NCI-H1436 (cell line): ENCODE measurements at regions not wholly inside any gene's neighbourhood (a gene's known extent, or its start where the extent isn't known, plus 50 kb on each side); places are given as distances from the start of the nearest gene placed in this dataset.

ENCODE experiments used
- DNase-seq: peaks from one replicate; lab custom pipeline; 2025; lab: John Stamatoyannopoulos, UW

DNA sequence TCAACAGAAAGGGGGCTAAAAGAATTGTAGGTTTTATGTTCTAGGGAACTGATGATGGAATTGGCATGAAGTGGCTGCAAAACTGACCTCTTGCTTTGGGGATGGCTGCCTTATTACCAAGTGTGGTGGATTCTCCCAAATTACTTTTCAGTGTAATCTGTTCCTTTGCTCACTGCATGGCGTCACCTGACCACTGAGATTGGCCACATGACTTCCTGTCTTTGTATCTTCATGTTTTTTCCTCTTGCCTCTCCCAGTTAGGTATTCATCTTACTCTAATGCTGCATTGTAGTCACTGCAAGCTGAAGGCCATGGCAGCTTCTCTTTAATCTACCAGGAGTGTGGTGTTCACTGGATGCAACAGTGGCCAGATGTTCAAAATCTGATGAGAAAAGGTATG is 257.7 kb upstream of the TNP1 start:
- no peak for DNase-seq

GRCh38 chr2:217116610-217117009 is 256.7 kb upstream of the TNP1 start:
- DNase-seq, result no peak

- no peak for DNase-seq
Measured at GRCh38 chr2:217114117-217114516, 254.3 kb upstream of the TNP1 start.

- DNase-seq, result no peak
Measured at GRCh38 chr2:217113491-217113890, 253.6 kb upstream of the TNP1 start.

DNA sequence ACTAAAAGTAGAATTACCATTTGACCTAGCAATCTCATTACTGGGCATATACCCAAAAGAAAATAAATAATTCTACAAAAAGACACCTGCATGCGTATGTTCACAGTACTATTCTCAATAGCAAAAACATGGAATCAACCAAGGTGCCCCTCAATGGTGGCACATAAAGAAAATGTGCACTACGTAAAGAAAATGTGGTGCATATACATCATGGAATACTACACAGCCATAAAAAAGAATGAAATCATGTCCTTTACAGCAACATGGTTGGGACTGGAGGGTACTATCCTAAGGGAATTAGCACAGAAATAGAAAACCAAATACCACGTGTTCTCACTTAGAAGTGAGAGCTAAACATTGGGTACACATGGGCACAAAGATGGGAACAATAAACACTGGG is 250.7 kb upstream of the TNP1 start:
- DNase-seq, result no peak

DNA sequence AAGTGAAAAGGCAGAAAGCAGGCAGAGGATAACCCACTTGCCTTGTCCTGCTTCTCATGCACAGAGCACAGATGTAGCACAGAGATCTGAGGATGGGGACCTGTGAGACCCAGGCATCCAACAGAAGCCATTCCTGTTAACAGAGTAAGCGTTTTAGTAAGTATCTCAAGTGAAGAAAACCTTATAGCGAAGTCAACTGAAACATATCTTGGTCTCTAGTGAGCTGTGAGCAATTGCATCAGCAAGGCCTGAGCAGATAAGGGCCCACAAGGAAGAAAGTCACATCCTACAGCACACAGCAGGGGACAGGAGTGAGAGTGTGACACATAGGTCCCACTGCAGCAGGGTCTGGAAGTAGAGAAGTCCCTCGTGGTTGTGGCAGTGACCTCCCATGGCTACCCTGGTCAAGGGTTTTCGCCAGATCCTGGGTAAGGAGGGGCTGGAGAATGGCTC is 248.7 kb upstream of the TNP1 start:
- DNase-seq, result no peak

DNA sequence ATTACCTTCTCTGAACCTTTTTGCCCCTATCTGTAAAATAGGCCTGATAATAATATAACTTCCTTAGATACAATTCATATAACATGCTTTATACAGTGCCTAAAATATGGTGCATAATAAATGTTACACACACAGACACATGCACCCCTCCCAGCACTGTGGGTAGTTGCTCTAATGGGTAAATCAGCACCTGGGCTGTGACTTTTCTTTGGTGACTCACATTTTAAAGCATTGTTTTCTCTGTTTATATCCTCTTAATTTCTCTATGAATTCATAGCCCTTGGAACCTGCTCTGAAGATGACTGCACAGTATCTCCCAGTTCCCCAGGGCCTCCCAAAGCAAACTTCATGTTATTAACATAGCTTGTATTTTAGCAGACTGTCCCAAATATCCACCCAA is 248.2 kb upstream of the TNP1 start:
- no peak for DNase-seq

DNA sequence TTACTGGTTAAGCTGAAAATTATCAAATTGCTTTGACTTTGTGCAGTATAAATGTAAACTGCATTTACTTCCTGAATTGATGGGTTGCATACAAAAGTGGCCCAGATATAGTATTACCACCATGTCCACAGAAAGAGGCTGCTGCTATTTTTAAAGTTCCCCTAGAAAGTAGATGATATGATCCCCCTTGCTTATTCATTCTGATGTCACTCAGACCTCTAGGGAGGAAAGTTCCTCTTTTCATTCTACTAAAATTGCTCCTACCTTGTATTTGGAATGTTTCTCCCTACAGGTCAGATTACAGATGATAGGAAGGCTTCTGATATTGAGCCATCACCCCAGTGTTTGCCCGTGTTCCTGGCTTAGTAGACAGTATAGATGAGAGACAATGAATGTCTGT is 247.6 kb upstream of the TNP1 start:
- no peak for DNase-seq

GRCh38 chr2:217106650-217107014 is 246.8 kb upstream of the TNP1 start:
- no peak for DNase-seq

DNA sequence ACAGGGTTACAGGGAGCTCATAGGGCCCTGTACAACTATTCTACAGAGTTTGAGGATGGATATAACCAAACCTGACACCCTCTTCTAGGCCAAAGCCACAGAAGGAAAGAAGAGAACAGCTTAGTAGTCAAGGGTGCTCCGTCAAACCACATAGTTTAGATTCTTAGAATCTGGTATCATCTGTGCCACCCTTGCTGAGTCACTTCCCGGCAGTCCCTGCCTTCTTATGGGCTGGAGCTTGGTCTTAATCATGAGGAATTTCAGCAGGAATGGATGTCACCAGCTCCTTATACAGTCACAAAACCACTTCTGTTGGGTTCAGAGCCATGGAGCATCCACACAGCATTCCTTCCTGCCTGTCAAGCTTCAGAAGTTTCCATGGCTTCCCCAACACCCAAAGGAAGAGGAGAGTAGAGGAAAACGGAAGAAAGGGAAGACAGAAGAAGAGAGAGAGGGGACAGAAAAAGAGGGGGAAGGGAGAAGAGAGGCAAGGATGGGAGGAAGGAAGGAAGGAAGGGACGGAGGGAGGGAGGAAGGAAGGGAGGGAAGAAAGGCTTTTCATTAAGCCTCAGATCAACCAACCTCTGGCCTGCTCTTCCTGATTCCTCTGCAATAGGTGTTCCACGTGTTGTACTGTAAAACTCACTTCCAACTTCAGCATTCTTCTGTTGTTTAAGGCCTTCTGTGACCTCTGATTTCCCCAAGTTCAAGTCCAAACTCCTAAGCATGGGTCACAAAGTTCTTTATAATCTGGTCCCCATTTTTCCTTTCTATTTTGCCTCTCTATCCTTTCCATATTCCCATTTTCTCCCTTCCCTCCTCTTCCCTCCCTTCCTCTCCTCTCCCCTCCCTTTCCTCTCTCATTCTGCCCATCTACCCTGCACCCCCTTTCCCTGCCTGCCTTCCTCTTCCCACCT is 246.1 kb upstream of the TNP1 start:
- DNase-seq, result no peak

- DNase-seq, result no peak
Measured at GRCh38 chr2:217103752-217104545, 244.1 kb upstream of the TNP1 start.

GRCh38 chr2:217102956-217103355 is 243.1 kb upstream of the TNP1 start:
- no peak for DNase-seq

GRCh38 chr2:217101972-217102371 is 242.1 kb upstream of the TNP1 start:
- DNase-seq, result no peak

DNA sequence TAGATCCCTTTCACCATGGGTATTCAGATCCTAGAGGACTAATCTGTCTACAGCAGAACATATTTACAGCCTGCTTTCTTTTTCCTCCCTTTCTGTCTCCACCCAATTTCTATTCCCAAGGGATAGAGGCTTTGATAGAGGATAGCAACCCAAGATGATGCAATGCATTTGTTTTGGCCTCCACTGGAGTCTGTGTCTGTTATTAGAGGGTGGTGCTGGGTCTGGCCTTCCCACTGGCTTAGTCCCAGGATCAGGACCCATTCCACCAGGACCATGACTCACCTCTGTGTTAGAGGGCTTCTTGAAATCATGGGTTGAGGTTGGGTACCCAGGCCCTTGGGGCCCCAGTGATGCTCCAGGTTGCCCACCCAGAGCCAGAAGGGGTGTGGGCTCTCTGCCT is 239.7 kb upstream of the TNP1 start:
- DNase-seq, result no peak

GRCh38 chr2:217098435-217098834 is 238.6 kb upstream of the TNP1 start:
- DNase-seq, result no peak

DNA sequence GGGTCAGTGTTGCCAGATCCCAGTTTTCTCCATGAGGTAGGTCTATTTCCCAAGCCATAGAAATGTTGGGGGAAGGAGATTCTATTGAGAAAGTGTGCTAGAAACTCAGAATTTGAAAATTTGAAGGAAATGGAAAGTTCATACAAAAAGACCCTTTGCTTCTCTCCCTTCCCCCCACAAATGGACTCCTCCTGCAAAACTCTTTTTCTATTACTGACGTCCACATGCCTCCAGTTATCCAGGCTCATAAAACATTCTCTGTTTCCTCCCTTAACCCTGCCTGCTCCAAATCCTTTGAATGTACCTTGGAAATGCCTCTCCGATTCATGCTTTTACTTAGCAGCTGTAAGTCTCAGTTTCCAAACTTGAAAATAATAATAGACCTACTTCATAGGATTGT is 237.5 kb upstream of the TNP1 start:
- DNase-seq, result no peak

DNA sequence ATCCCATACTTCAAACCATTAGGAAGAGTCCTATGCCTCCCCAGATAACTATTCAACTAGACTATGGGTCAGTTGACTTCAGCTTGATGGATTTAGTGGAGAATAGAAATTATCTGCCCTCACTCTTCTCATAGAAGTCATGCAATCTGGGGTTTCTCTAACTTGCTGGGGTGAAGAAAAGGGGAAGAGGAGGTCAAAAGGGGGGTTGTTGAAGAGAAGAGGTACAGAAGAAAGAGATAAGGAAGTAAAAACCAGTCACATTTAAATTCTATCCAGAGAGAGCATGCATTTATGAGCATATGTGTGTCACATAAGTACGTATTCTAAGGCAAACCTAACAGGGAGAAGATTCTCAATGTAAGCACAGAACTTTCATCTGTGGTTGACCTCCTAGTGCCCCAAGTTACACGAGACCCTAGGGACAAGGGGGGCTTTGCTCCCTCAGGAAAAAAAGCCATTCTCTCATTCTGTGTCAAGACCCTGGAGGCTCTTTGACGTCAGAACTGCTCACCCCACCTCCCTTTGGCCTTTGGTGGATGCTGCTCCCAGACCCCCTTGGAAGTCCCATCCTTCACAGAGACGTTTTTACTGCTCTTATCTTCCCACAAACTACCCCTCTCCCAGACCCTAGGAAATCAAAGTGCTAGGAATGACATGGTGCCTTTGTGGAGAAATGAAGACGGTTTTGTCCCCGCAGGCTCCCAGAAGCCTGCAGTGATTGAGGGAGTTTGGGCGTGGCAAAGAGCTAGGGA is 236.8 kb upstream of the TNP1 start:
- DNase-seq, result no peak

- no peak for DNase-seq
Measured at GRCh38 chr2:217095511-217096205, 235.8 kb upstream of the TNP1 start.

DNA sequence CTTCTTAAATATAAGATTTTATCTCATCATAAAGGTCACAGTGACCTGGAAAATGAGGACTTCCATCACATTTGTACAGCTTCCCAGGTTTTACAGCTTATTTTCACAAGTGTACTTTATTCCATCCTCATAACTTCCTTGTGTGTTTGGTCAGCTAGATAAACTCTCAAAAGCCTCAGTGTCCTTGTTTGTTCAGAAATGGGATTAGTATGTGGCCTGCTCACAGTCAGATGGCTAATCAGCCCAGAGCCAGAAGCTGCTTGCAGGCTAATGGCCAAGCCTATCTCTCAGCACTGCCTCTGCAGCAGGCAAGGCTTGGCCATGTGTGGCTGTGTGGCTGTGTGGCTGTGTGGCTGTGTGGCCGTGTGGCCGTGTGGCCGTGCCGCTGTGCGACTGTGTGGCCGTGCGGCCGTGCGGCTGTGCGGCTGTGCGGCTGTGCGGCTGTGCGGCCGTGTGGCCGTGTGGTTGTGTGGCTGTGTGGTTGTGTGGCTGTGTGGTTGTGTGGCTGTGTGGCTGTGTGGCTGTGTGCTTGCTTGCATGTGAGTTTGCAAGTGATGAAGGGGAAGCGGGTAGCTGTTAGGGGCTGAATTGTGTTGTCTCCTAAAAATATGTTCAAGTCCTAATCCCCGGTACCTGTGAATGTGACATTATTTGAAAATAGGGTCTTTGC is 233.0 kb upstream of the TNP1 start:
- DNase-seq, result no peak

GRCh38 chr2:217091531-217091930 is 231.7 kb upstream of the TNP1 start:
- no peak for DNase-seq

- no peak for DNase-seq
Measured at GRCh38 chr2:217090884-217091283, 231.0 kb upstream of the TNP1 start.
